ENCODE measurements at regions not wholly inside any gene's neighbourhood (a gene's known extent, or its start where the extent isn't known, plus 50 kb on each side); places are given as distances from the start of the nearest gene placed in this dataset.

DNA sequence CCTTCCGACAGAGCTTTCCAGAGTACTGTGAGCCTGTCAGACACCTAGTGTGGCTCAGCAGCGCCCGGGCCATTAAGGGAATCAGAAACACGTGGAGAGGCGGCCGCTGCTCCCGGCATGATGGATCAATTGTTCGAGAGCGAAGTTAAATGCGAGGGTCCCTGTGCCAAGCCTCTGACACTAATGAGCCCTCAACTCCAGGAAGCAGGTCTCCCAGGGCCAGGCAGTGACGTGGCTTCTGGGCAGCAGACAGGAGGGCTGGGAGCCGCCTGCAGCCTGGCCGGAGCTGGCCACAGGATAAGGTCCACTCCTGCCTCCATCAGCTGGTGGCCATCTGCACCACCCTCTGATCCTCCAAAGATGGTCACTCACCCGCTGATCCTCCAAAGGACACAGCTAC is 67.5 kb upstream of the CLDN14 start:
- TF ChIP-seq CTCF (CRISPR knock-in tag; IDR thresholded peaks at IDR 0.05) (no peak), SP2 (CRISPR knock-in tag; IDR thresholded peaks at IDR 0.05) (no peak), ZNF281 (CRISPR knock-in tag; IDR thresholded peaks at IDR 0.05; ENCODE audit: borderline replicate concordance) (no peak), ZNF572 (CRISPR knock-in tag; IDR thresholded peaks at IDR 0.05) (no peak), GABPA (IDR thresholded peaks at IDR 0.05; ENCODE audit: low read depth, low read length) (no peak), GABPA (CRISPR knock-in tag; IDR thresholded peaks at IDR 0.05; ENCODE audit: low read depth) (no peak), EZH2 (conservative IDR thresholded peaks at IDR 0.05; ENCODE audit: low read depth, low read length) (no peak), TCF7 (IDR thresholded peaks at IDR 0.05; ENCODE audit: low read depth) (no peak)
- TF ChIP-seq, protein P1, sequence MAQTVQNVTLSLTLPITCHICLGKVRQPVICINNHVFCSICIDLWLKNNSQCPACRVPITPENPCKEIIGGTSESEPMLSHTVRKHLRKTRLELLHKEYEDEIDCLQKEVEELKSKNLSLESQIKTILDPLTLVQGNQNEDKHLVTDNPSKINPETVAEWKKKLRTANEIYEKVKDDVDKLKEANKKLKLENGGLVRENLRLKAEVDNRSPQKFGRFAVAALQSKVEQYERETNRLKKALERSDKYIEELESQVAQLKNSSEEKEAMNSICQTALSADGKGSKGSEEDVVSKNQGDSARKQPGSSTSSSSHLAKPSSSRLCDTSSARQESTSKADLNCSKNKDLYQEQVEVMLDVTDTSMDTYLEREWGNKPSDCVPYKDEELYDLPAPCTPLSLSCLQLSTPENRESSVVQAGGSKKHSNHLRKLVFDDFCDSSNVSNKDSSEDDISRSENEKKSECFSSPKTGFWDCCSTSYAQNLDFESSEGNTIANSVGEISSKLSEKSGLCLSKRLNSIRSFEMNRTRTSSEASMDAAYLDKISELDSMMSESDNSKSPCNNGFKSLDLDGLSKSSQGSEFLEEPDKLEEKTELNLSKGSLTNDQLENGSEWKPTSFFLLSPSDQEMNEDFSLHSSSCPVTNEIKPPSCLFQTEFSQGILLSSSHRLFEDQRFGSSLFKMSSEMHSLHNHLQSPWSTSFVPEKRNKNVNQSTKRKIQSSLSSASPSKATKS (CRISPR knock-in tag; IDR thresholded peaks at IDR 0.05), result no peak

Measured in HepG2 (cell line).